Brain pericyte (primary cell): ENCODE measurements at regions not wholly inside any gene's neighbourhood (a gene's known extent, or its start where the extent isn't known, plus 50 kb on each side); places are given as distances from the start of the nearest gene placed in this dataset.
"Not testable (repeated sequence)": the region's sequence is repeated elsewhere in the genome, so short reads cannot be mapped to it uniquely, and the experiment has no call there.

Source experiments
- DNase-seq: peaks from one replicate; pipeline ENCODE4 v3.0.0-alpha.2; 2012; ENCODE audit warnings: low read depth, low spot score

DNA sequence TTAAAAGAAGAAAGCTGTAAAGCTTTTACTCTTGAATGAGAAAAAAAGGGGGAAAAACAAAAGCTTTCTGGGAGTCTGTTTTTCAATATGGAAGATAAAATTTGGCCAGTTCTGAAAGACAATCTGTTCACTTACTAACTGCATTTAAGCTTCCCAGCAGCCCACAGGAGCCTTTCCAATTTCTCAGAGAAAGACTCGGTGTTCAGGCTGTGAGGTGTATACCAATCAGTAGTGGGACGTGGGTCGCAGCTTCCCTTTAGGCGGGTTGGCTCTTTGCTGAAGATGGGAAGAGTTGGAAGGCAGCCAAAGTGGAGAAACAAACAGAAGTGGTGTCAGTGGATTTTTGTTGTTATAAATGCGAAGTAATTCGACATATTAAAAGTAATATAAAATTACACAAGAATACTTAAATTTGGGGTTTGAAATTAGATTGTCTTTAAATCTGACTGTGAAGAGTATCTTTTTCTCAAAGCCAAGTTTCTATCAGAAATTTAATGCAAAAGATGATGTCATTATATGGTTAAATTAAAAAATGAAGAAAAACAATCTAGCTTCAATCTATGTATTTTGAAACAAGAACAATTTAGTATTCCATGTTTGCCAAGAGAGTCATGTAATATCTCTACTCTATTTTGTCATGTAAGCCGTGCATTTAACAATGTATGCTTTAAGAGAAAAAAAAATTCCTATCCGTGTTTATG, 590.2 kb upstream of the ATXN7L3B start:
- DNase-seq: no peak

DNA sequence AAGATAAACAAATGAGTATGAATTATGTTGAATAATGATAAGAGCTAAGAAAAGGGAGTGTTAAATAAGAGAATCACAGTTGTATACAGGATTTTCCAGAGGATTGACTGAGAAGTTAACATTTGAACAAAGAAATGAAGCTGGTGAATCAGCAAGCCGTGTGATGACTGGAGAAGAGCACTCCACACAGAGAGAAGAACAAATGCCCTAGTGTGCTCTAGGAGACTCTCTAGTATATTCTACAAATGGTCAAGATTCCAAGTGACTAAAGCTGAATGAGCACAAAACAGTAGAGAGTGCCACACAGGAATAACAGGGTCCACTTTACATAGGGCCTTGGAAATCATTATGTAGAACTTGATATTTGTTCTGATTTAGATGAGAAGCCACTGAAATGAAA, 587.1 kb upstream of the ATXN7L3B start:
- DNase-seq: no peak

DNA sequence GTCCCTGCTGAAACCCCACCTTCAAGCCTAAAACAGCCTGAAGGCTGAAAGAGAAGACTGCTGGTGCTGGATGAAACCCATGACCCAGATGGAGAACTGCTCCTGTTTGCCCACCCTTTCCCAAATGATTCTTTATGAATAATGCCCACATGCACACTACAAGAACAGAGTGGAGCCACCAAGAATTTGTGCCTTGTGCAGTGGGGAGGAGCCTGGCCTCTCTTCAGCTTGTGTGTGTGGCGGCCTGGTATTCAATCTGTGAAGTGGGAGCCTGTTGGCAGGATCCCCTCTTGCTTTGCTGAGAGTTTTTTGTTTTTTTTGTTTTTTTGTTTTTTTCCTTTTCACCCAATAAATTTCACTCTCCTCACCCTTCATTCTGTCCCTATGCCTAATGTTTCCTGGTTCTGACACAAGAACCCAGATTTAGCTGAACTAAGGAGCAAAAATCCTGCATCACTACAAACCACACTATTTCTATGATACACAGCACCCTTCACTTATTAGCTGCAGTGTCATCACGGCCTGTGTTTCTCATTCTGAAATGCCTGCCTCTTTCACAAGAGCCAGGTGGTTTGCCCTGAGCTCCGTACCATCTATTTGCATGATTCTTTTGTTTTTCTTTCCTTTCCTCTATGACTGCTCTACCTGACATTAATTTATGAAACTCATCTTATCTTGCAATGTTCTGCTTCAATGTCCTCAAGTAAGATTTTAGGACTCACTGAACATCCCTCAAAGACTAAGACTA, 585.5 kb upstream of the ATXN7L3B start:
- no peak for DNase-seq

DNA sequence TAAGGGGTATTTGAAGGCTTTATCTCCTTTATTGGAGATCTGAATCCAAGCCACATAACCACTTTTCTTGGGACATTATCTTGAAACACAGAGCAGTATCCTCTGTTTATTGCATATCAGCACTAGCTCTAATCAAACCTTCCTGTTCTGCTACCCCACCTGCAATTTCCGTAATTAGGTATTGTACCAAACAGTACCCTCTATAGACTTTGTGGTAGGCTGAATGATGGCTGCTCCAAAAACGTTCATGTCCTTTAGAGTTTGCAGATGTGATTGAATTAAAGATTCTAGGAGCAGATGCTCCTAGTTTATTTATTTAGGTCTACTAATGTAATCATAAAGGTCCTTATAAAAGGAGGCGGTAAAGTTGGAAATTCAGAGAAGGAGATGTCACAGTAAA, 573.0 kb upstream of the ATXN7L3B start:
- DNase-seq: no peak

DNA sequence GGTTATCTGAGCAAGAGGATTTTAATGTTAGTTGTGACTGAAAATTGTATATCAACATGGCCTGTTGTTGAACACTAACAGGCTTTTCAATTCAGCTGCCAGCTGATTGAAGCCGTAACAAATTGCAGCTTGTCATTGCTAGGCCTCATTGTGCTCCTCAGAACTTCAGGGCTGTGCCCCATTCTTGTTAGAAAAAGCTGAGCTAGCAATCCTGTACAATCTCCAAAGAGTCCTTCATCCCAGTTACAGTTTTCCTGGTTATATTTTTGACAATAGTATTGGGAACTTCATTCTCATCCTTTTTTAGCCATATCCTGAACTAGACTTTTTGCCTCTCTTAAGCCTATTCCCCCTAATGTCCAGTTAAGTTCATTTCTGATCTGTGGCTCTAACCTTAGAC, 564.1 kb upstream of the ATXN7L3B start:
- DNase-seq: no peak

DNA sequence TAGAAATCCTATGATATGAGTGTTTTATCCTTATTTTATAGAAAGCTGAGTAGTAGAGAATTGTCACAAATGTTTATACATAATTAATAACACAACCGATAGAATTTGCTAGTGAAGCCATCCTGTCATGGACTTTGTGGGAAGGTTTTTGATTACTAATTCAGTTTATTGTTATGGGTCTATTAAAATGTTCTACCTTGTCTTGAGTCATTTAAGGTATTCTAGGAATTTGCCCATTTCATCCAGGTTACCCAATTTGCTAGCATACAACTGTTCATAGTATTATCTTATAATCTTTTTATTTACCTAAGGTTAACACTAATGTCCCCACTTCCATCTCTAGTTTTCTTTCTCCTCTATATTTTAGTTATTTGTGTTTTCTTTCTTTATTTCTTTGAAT, 553.1 kb upstream of the ATXN7L3B start:
- no peak for DNase-seq

DNA sequence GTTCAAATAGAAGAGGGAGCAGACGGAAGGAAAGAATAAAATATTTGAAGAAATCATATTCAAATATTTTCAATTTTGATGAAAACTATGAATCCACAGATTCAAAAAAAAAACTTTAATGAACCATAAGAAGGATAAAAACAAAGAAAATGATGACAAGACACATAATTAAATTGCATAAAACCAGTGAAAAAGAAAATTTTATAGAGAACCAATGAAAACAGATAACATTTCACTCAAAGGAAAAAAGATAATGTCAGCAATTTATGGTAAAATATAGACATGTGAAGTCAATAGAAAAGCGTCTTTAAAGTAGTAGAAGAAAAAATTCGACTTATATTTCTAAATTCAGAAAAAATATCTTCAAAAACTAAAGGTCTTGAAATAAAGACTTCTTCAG, 546.5 kb upstream of the ATXN7L3B start:
- DNase-seq: no peak

DNA sequence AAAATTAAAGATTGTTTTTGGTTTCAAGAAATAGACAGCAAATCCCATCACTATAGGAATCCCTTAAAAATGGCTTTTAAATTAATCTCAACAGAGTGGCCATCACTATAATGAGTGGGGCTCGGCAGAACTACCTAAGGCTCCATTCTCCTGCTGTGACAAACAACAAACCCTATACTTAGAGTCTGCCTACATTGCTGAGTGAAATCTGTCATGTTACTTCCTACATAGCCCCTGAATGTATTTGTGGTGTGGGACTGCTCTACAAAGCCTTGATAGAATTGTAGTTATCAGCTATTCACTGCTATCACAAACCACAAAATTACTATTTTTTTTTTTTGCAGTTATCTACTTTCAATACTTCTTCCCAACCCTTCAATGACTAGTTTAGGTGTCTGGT, 538.7 kb upstream of the ATXN7L3B start:
- DNase-seq: no peak

DNA sequence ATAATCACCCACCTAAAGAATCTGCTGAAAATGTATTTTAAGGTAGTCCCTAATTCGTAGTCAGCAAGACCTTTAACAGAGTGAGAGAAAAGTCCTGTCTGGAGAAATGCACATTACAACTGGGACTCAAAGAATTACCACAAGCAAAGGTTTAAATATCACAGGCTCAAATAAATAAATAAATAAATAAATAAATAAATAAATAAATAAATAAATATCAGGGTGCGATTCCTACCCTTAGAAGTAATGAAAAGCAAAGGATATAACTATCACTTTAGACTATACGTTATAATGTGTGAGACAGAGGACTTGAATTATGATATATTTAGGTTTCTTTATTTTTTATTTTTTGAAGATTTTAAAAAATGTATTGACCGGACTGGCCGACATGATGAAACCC, 522.5 kb upstream of the ATXN7L3B start:
- DNase-seq: no peak

DNA sequence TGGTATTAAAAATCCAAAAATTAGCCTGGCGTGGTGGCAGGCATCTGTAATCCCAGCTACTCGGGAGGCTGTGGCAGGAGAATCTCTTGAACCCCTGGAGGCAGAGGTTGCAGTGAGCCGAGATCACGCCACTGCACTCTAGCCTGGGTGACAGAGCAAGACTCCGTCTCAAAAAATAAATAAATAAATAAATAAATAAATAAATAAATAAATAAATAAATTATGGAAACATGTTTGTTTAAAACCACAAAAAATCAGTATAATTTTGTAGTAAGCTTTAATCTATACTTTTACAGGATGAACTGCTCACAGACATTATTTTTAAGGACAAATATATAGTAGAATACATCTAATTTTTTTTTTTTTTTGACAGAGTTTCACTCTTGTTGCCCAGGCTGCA, 521.3 kb upstream of the ATXN7L3B start:
- not testable (repeated sequence) for DNase-seq

DNA sequence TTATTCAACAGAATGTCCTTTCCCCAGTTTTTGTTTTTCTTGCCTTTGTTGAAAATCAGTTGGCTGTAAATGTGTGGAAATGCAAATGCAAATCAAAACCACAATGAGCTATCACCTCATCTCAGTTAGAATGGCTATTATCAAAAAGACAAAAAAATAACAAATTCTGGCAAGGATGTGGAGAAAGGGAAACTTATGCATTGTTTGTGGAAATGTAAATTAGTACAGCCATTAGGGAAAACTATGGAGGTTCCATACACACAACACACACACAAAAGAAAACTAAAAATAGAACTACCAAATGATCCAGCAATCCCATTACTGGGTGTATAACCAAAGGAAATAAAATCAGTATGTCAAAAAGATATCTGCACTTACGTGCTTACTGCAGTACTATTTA, 518.8 kb upstream of the ATXN7L3B start:
- no peak for DNase-seq

DNA sequence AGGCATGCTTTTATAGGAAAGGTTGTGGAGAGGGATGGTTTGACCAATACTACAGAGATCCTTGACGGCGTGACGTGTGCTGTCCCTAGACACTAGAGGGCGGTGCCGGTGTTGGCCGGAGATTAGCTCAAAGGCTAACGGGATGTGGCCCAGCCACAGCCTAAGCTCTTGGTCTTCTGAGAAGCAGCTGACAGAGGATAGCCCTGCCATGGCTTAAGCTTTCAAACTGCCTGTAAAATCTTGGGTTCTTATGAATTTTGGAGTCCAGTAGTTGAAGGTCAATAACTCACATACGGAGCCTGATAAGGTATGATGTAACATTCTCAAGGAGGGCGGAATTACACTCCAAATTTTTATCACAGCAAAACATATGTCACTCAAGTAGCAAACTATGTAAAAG, 515.7 kb upstream of the ATXN7L3B start:
- DNase-seq: no peak

DNA sequence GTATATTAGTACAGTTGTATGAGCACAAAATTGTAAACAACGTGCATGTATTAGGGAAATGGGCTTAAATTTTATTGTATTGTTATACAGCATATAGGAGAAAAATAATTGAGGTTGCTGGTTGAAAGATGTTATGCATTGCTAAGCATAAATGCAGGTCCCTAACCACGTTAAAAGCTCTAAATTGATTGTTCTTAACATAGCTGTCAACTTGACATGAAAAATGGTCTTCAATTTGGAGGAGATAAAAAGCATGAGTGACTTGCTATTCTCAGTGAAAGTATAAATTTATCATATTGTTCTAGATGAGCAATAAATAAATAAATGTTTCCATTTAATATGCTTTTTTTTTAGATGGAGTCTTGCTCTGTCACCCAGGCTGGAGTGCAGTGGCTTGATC, 506.6 kb upstream of the ATXN7L3B start:
- no peak for DNase-seq

DNA sequence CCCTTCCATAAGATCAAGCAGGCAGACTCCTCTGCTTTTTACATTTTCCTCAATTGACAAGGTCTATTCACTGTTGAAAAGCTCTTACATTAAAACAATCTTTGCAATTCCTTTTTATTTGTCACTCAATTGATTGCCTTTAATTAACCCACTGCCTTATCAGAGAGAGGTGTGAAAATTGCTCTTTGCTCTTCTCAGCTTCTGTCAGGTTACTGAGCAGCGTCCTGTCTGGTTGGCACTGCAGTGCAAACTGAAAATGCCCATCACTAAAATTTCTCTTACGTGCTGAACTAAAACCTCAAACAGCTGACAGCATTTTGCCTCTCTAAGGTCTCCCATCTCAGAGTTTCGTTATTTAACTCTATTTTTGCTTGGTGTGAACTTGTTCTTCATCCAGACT, 504.1 kb upstream of the ATXN7L3B start:
- DNase-seq: no peak

DNA sequence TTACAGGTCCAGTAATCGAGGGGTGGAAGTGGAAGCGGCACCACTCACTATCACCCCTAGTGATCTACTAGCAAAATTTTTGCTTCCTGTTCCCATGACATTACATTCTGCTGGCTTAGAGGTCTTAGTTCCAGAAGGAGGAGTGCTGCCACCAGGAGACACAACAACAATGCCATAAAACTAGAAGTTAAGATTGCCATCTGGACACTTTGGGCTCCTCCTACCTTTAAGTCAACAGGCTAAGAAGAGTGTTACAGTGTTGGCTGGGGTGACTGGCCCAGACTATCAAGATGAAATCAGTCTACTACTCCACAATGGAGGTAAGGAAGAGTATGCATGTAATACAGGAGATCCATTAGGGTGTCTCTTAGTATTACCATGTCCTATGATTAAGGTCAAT, 498.5 kb upstream of the ATXN7L3B start:
- DNase-seq: not testable (repeated sequence)

DNA sequence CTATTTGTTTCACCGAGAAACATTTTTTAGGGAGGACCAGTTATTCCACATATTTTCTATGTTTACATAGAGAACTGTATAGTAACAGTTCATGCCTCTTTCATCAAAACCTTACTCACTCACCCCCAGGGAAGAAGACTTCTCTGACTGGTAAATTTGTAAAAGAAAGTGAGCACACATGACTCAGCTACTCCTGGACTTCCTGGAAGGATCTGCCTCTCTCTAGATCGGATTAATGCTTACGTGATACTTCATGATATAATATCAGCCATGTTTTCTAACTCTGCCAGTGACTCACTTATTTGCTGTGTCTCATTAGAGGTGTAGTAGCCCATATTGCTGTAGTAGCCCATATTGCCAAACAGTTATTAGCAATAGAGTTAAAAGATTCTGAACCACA, 494.3 kb upstream of the ATXN7L3B start:
- peak; percentile 42 for DNase-seq

DNA sequence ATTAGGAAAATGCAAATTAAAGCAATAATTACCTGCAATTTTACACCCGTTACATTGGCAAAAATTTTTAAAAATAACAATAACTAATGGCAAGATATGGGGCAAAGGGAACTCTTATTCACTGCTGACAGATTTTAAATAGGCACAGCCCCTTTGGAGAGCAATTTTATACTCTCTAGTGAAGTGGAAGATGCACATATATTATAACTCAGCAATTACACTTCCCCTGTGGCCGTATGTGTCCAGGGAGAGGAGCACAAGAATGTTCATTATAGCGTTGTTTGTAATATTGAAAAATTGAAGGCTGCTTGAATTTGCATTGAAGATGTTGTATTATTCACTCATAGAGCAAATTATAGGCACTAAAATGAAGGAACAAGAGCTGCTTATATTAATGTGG, 488.3 kb upstream of the ATXN7L3B start:
- no peak for DNase-seq

DNA sequence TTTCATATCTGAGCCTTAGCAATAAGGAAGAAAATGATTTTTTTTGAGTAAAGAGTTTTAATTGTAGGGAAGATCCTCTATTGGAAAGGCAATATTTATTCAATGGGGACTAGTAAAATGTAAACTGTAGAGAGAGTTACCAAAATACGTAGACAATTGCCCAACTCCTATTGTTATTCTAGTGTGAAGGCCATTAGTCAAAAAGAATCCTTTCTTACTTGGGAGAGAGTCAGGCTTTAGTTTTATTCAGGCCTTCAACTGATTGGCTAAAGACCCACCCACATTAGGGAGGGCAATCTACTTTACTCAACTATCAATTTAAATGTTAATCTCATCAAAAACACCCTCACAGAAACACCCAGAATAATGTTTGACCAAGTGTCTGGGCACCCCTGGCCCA, 485.8 kb upstream of the ATXN7L3B start:
- no peak for DNase-seq

DNA sequence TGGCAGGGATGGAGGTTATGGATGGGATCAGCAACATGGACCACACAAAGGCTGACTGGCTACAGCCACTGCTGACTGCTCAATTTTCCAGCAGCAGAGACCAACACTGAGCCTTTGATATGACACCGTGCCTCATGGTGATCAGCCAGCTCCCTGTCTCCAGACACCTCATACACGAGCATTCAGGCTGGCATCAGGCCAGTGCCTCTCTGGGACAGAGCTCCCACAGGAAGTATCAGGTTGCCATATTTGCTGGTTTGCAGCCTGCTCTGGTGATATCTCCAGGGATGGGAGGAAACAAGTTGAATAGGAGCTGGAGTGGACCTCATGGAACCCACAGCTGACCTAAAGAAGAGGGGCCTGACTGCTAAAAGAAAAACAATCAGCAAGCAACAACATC, 471.2 kb upstream of the ATXN7L3B start:
- no peak for DNase-seq

DNA sequence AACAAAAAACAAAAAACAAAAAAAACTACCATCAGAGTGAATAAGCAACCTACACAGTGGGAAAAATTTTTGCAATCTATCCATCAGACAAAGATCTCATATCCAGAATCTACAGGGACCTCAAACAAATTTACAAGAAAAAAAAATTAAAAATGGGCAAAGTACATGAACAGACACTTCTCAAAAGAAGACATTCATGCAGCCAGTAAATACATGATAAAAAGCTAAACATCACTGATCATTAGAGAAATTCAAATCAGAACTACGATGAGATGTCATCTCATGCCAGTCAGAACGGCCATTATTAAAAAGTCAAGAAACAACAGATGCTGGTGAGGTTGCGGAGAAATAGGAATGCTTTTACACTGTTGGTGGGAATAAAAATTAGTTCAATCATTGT, 466.5 kb upstream of the ATXN7L3B start:
- no peak for DNase-seq

DNA sequence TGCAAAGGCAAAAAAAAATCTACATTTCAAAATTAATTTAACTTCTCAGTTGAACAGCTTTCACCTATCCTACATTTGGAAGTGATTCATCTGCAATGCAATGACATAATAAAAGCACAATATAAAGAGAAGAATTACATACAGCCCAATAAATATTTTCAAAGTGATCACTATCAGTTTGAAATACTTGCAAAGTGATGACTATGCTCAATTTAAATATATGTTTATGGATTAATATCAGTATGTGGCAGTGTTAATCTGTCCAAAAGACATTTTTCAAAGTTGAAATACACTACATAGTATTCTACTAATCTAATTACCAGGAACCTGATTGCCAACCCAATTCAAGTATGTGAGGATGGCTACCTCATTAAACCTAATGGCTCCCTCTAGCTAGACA, 460.7 kb upstream of the ATXN7L3B start:
- no peak for DNase-seq

DNA sequence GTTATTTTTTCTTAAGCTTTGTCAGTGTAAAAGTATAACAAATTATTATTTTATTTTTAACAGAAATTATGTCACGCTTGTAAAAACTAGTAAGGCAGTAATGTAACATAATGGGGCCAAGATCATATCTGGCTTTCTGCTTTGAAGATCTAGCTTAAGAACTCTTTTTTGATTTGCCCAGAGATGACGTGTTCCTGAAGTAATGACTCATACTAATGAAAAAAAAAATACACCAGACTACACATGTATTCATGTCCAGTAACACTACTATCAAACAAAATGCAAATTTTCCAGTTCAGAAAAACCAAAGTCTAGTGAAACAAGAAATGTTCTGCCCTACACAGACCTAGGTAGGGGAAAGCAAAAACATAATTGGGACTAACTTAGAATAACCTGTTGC, 432.2 kb upstream of the ATXN7L3B start:
- DNase-seq: no peak

DNA sequence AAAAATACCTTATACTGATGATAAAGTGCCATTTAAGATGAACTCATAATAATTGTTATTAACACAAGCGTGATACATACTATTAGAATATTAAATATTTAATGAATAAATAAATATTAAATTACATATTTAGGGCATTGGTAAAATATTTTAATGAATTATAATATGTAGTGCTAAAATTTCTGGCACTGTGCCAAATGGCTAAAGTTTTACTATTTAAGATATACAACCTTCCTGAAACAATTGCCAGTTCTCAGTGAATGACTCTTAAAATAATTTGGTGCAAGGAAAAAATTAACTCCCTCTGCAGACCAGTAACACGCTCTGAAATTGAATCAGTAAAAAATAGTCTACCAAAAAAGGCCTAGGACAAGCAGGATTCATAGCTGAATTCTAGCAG, 428.9 kb upstream of the ATXN7L3B start:
- no peak for DNase-seq
